ENCODE measurements at regions not wholly inside any gene's neighbourhood (a gene's known extent, or its start where the extent isn't known, plus 50 kb on each side); places are given as distances from the start of the nearest gene placed in this dataset.

GRCh38 chr5:96331210-96331609, 101.8 kb downstream of the PCSK1 start:
- no peak for DNase-seq (ENCODE audit: low spot score)
- H3K27ac Mint-ChIP-seq (ENCODE audit: unreplicated experiment), result peak overlapping the region; percentile 15
- no peaks in the 10 kb centered on the region for H3K9me3 Mint-ChIP-seq (ENCODE audit: low read depth)
- H3K4me1 Mint-ChIP-seq (ENCODE audit: low read depth), result peaks cover 58% of the 10 kb centered on the region
- no peaks in the 10 kb centered on the region for H3K36me3 Mint-ChIP-seq (ENCODE audit: low read depth)
- no peak for TF ChIP-seq CTCF (IDR thresholded peaks at IDR 0.05)
- H3K4me3 Mint-ChIP-seq (ENCODE audit: unreplicated experiment), result no peak overlapping the region
- no peaks in the 10 kb centered on the region for H3K27me3 Mint-ChIP-seq (ENCODE audit: low read depth)

- Mint-ChIP-seq H3K36me3 (ENCODE audit: low read depth) (no peaks in the 10 kb centered on the region), H3K9me3 (ENCODE audit: low read depth) (no peaks in the 10 kb centered on the region), H3K4me3 (ENCODE audit: unreplicated experiment) (no peak overlapping the region), H3K27me3 (ENCODE audit: low read depth) (no peaks in the 10 kb centered on the region), H3K4me1 (ENCODE audit: low read depth) (peaks cover 58% of the 10 kb centered on the region), H3K27ac (ENCODE audit: unreplicated experiment) (peak overlapping the region; percentile 68)
- no peak for TF ChIP-seq CTCF (IDR thresholded peaks at IDR 0.05)
- no peak for DNase-seq (ENCODE audit: low spot score)
Observed at GRCh38 chr5:96330530-96331140, 102.4 kb downstream of the PCSK1 start.

- Mint-ChIP-seq H3K4me1 (ENCODE audit: low read depth) (peaks cover 58% of the 10 kb centered on the region), H3K36me3 (ENCODE audit: low read depth) (no peaks in the 10 kb centered on the region), H3K9me3 (ENCODE audit: low read depth) (no peaks in the 10 kb centered on the region), H3K27ac (ENCODE audit: unreplicated experiment) (peak overlapping the region; percentile 42), H3K27me3 (ENCODE audit: low read depth) (no peaks in the 10 kb centered on the region), H3K4me3 (ENCODE audit: unreplicated experiment) (no peak overlapping the region)
- TF ChIP-seq CTCF (IDR thresholded peaks at IDR 0.05), result no peak
- DNase-seq (ENCODE audit: low spot score), result no peak
Observed at GRCh38 chr5:96329886-96330529, 103.0 kb downstream of the PCSK1 start.

GRCh38 chr5:96329289-96329688, 103.8 kb downstream of the PCSK1 start:
- no peak for DNase-seq (ENCODE audit: low spot score)
- Mint-ChIP-seq H3K27me3 (ENCODE audit: low read depth) (no peaks in the 10 kb centered on the region), H3K9me3 (ENCODE audit: low read depth) (no peaks in the 10 kb centered on the region), H3K4me1 (ENCODE audit: low read depth) (peaks cover 65% of the 10 kb centered on the region), H3K27ac (ENCODE audit: unreplicated experiment) (peak overlapping the region; percentile 42), H3K4me3 (ENCODE audit: unreplicated experiment) (no peak overlapping the region), H3K36me3 (ENCODE audit: low read depth) (no peaks in the 10 kb centered on the region)
- no peak for TF ChIP-seq CTCF (IDR thresholded peaks at IDR 0.05)

GRCh38 chr5:96327722-96328121, 105.3 kb downstream of the PCSK1 start:
- H3K9me3 Mint-ChIP-seq (ENCODE audit: low read depth), result no peaks in the 10 kb centered on the region

More at GRCh38 chr5:96327722-96328121, 105.3 kb downstream of the PCSK1 start:
- Mint-ChIP-seq H3K4me3 (ENCODE audit: unreplicated experiment) (no peak overlapping the region), H3K36me3 (ENCODE audit: low read depth) (no peaks in the 10 kb centered on the region), H3K27me3 (ENCODE audit: low read depth) (no peaks in the 10 kb centered on the region), H3K27ac (ENCODE audit: unreplicated experiment) (no peak overlapping the region), H3K4me1 (ENCODE audit: low read depth) (peaks cover 57% of the 10 kb centered on the region)
- DNase-seq (ENCODE audit: low spot score), result no peak
- TF ChIP-seq CTCF (IDR thresholded peaks at IDR 0.05), result peak; percentile 30
